H9 (cell line): ENCODE measurements at regions not wholly inside any gene's neighbourhood (a gene's known extent, or its start where the extent isn't known, plus 50 kb on each side); places are given as distances from the start of the nearest gene placed in this dataset.

Experiments used
- DNase-seq: peaks from one replicate; pipeline ENCODE4 v3.0.0-alpha.2; 2017
- H2AFZ ChIP-seq: one replicate; pipeline ENCODE4 v1.6.1; 2013; ENCODE audit warnings: mild to moderate bottlenecking, low read length, control low read depth, moderate library complexity
- H2AK5ac ChIP-seq: 2 replicates; pipeline ENCODE4 v1.6.1; 2013; ENCODE audit warnings: low read length, control low read depth, mixed read lengths; ENCODE audit not compliant: insufficient read length
- H2BK120ac ChIP-seq: one replicate; pipeline ENCODE4 v1.6.1; 2013; ENCODE audit warnings: low read depth, mild to moderate bottlenecking, low read length, control low read depth, inconsistent platforms; ENCODE audit not compliant: poor library complexity, severe bottlenecking
- H2BK12ac ChIP-seq: 2 replicates; pipeline ENCODE4 v1.6.1; 2013; ENCODE audit warnings: low read length, control low read depth, mixed read lengths, low read depth; ENCODE audit not compliant: insufficient read length
- H2BK15ac ChIP-seq: 2 replicates; pipeline ENCODE4 v1.6.1; 2013; ENCODE audit warnings: low read depth, low read length, control low read depth
- H2BK20ac ChIP-seq: one replicate; pipeline ENCODE4 v1.6.1; 2013; ENCODE audit warnings: low read depth, mild to moderate bottlenecking, low read length, control low read depth, inconsistent platforms; ENCODE audit not compliant: poor library complexity, severe bottlenecking
- H2BK5ac ChIP-seq: 2 replicates; pipeline ENCODE4 v1.6.1; 2013; ENCODE audit warnings: low read length, control low read depth, mixed read lengths; ENCODE audit not compliant: insufficient read length
- H3K14ac ChIP-seq: 2 replicates; pipeline ENCODE4 v1.6.1; 2013; ENCODE audit warnings: low read length, control low read depth; ENCODE audit not compliant: insufficient read depth
- H3K18ac ChIP-seq: 2 replicates; pipeline ENCODE4 v1.6.1; 2013; ENCODE audit warnings: low read depth, mild to moderate bottlenecking, mixed read lengths, low read length, control low read depth; ENCODE audit not compliant: insufficient read length
- H3K23ac ChIP-seq: 2 replicates; pipeline ENCODE4 v1.6.1; 2013; ENCODE audit warnings: low read length, control low read depth, mixed read lengths, low read depth; ENCODE audit not compliant: insufficient read length
- H3K23me2 ChIP-seq: 2 replicates; pipeline ENCODE4 v1.6.1; 2013; ENCODE audit warnings: low read depth, mild to moderate bottlenecking, mixed read lengths, low read length, control low read depth; ENCODE audit not compliant: insufficient read length, poor library complexity, severe bottlenecking
- H3K27ac ChIP-seq: 2 replicates; pipeline ENCODE4 v1.5.1; 2013; ENCODE audit warnings: low read length, control low read depth, mixed read lengths, low read depth; ENCODE audit not compliant: insufficient read length
- H3K27me3 ChIP-seq: 2 replicates; pipeline ENCODE4 v1.6.1; 2013; ENCODE audit warnings: low read length, control low read depth, inconsistent platforms; ENCODE audit not compliant: insufficient read depth
- H3K4ac ChIP-seq: 2 replicates; pipeline ENCODE4 v1.6.1; 2013; ENCODE audit warnings: low read depth, mild to moderate bottlenecking, control low read depth, inconsistent platforms, low read length, moderate library complexity
- H3K4me1 ChIP-seq: 2 replicates; pipeline ENCODE4 v1.6.1; 2013; ENCODE audit warnings: low read length, control low read depth, inconsistent platforms; ENCODE audit not compliant: insufficient read depth
- H3K4me2 ChIP-seq: 2 replicates; pipeline ENCODE4 v1.6.1; 2013; ENCODE audit warnings: low read length, control low read depth, mixed read lengths; ENCODE audit not compliant: insufficient read length, insufficient read depth
- H3K56ac ChIP-seq: 2 replicates; pipeline ENCODE4 v1.6.1; 2013; ENCODE audit warnings: low read depth, mild to moderate bottlenecking, mixed read lengths, low read length, control low read depth; ENCODE audit not compliant: insufficient read length
- H3K79me1 ChIP-seq: 2 replicates; pipeline ENCODE4 v1.6.1; 2013; ENCODE audit warnings: low read depth, mild to moderate bottlenecking, moderate library complexity, low read length, control low read depth, inconsistent platforms; ENCODE audit not compliant: insufficient read depth, poor library complexity, severe bottlenecking
- H3K79me2 ChIP-seq: 2 replicates; pipeline ENCODE4 v1.6.1; 2013; ENCODE audit warnings: low read length, control low read depth, inconsistent platforms; ENCODE audit not compliant: insufficient read depth
- H3K9ac ChIP-seq: 2 replicates; pipeline ENCODE4 v1.6.1; 2013; ENCODE audit warnings: low read length, control low read depth, mixed read lengths; ENCODE audit not compliant: insufficient read length; ENCODE audit errors: extremely low read depth
- H3K9me3 ChIP-seq: one replicate; pipeline ENCODE4 v1.6.1; 2013; ENCODE audit warnings: low read depth, low read length, inconsistent platforms; ENCODE audit not compliant: control insufficient read depth
- H3T11ph ChIP-seq: one replicate; pipeline ENCODE4 v1.6.1; 2013; ENCODE audit warnings: mild to moderate bottlenecking, low read length, control low read depth, inconsistent platforms
- H4K20me1 ChIP-seq: one replicate; pipeline ENCODE4 v1.6.1; 2013; ENCODE audit not compliant: control insufficient read depth, insufficient read length, insufficient read depth
- H4K5ac ChIP-seq: 2 replicates; pipeline ENCODE4 v1.6.1; 2013; ENCODE audit warnings: low read depth, mild to moderate bottlenecking, mixed read lengths, low read length, control low read depth; ENCODE audit not compliant: insufficient read length
- H4K8ac ChIP-seq: replicated peaks from 2 replicates; pipeline ENCODE4 v1.6.1; 2013; ENCODE audit warnings: low read length, control low read depth, mixed read lengths, low read depth; ENCODE audit not compliant: insufficient read length
- H4K91ac ChIP-seq: 2 replicates; pipeline ENCODE4 v1.6.1; 2013; ENCODE audit warnings: low read depth, mild to moderate bottlenecking, moderate library complexity, mixed read lengths, low read length, control low read depth; ENCODE audit not compliant: insufficient read length
- H3K27ac Mint-ChIP-seq, 3 experiments: 2 replicates in 2 of 3; 3 replicates in 1 of 3; pipeline ENCODE4 v1.8.0; 2020 to 2021; ENCODE audit warnings: mixed read lengths in 3 of 3, mild to moderate bottlenecking in 1 of 3, moderate library complexity in 1 of 3
- H3K27me3 Mint-ChIP-seq: 2 replicates; pipeline ENCODE4 v1.8.0; 2021; ENCODE audit warnings: low read depth, mild to moderate bottlenecking, moderate library complexity, mixed read lengths
- H3K36me3 Mint-ChIP-seq, 3 experiments: 2 replicates in 2 of 3; 3 replicates in 1 of 3; pipeline ENCODE4 v1.8.0; 2020 to 2021; ENCODE audit warnings: low read depth in 3 of 3, mixed read lengths in 3 of 3; ENCODE audit not compliant: insufficient read depth in 1 of 3
- H3K4me1 Mint-ChIP-seq, 2 experiments: 2 replicates each; pipeline ENCODE4 v1.8.0; 2020; ENCODE audit warnings: mixed read lengths in 2 of 2
- H3K4me3 Mint-ChIP-seq, 2 experiments: 2 replicates in 1 of 2; 3 replicates in 1 of 2; pipeline ENCODE4 v1.8.0; 2020 to 2021; ENCODE audit warnings: mild to moderate bottlenecking in 2 of 2, mixed read lengths in 2 of 2, moderate library complexity in 1 of 2
- H3K9me3 Mint-ChIP-seq, 2 experiments: 2 replicates in 1 of 2; 3 replicates in 1 of 2; pipeline ENCODE4 v1.8.0; 2020; ENCODE audit warnings: mild to moderate bottlenecking in 2 of 2, mixed read lengths in 2 of 2, moderate library complexity in 1 of 2
- CTCF ChIP-seq: fragments of 200-600 bp; sonication (generic); conservative IDR thresholded peaks from 3 replicates; pipeline ENCODE4 v1.8.0; 2021; ENCODE audit warnings: antibody characterized with exemption, mild to moderate bottlenecking

DNA sequence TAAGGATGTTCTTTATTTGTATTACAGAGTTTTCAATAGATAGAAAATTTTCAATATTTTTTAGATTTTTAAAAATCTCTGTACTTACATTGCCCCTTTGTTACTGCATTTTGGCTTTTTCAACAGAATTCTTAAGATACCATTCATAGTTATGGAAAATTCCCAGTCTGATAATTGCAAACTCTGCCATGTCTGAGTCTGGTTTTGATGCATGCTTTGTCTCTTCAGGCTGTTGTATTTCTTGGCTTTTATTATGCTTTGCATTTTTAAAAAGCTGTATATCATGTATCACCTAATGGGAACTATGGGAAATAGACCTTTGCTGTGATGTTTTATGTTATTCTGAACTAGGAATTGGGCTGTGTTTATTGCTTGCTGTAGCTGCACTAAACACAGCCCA, 898.9 kb upstream of the ADGRB3 start:
- no peak overlapping the region for H3K14ac ChIP-seq
- no peak for TF ChIP-seq CTCF
- no peak overlapping the region for H4K5ac ChIP-seq
- no peak overlapping the region for H4K8ac ChIP-seq
- no peak overlapping the region for H2BK5ac ChIP-seq
- H3K4me2 ChIP-seq: no peak overlapping the region
- H3K56ac ChIP-seq: no peak overlapping the region
- no peak overlapping the region for H3K4ac ChIP-seq
- Mint-ChIP-seq H3K36me3 (peaks cover 20 to 32% (median 22%) of the 10 kb centered on the region in 3 experiments), H3K27me3 (no peaks in the 10 kb centered on the region), H3K27ac (no peak overlapping the region), H3K4me3 (no peak overlapping the region), H3K4me1 (peaks cover 0 to 3% of the 10 kb centered on the region in 2 experiments; a peak in 1 of 4 replicates), H3K9me3 (peaks cover 24 to 31% of the 10 kb centered on the region in 2 experiments; a peak in 4 of 5 replicates)
- H3K27ac ChIP-seq: no peak overlapping the region
- H2BK20ac ChIP-seq: no peak overlapping the region
- no peak overlapping the region for H3T11ph ChIP-seq
- no peak overlapping the region for H3K9ac ChIP-seq
- no peaks in the 10 kb centered on the region for H3K79me1 ChIP-seq
- no peak overlapping the region for H2AK5ac ChIP-seq
- no peak overlapping the region for H3K18ac ChIP-seq
- no peaks in the 10 kb centered on the region for H3K79me2 ChIP-seq
- no peaks in the 10 kb centered on the region for H3K4me1 ChIP-seq
- H2BK15ac ChIP-seq: no peak overlapping the region
- no peak overlapping the region for H2BK12ac ChIP-seq
- no peaks in the 10 kb centered on the region for H3K9me3 ChIP-seq
- DNase-seq: no peak
- H4K91ac ChIP-seq: no peak overlapping the region
- no peak overlapping the region for H3K23ac ChIP-seq
- no peaks in the 10 kb centered on the region for H4K20me1 ChIP-seq
- no peak overlapping the region for H2AFZ ChIP-seq
- H3K27me3 ChIP-seq: no peaks in the 10 kb centered on the region
- no peaks in the 10 kb centered on the region for H3K23me2 ChIP-seq
- no peak overlapping the region for H2BK120ac ChIP-seq
